ENCODE measurements at regions not wholly inside any gene's neighbourhood (a gene's known extent, or its start where the extent isn't known, plus 50 kb on each side); places are given as distances from the start of the nearest gene placed in this dataset.

DNA sequence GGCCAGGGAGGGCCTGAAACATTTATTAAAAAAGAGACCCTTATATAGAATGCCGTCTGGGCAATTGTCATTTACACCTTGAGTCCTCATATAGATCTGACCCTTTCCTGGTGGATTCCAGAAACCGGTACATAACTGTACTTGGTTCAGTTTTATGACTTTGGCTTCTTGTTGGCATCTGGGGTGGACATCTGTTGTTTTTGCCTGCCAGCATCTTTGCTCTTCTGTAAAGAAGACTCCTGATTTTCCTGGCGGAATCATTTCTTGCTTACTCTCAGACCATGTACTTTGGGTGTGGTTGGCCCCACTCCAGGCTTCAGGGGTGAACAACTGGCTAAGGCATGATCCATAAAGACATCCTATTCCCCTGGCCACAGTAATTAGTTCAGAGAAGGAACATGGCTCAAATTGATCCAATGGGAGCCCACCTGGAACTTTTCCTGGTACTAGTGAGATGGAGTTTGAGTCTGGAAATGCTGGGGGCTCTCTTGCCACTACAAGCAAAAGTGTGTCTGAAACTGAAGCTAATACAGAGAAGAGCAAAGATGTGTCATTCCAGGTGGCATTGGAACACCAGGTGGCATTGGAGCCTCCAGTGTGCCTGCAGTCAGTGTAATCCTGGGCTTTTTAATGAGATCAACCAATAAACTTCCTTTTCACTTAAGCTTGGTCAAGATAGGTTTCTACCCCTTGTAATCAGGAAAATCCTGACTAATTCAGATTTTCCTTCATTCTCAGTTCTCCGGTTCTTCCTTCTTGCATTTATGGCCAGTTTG lies 332.5 kb upstream of the CAMK1G start:
- Mint-ChIP-seq H3K27ac (no peak overlapping the region), H3K9me3 (no peaks in the 10 kb centered on the region), H3K4me3 (no peak overlapping the region), H3K36me3 (no peaks in the 10 kb centered on the region), H3K4me1 (no peaks in the 10 kb centered on the region)
- ATAC-seq = no peak
- DNase-seq (ENCODE audit: low spot score in 2 of 2) = no peak

DNA sequence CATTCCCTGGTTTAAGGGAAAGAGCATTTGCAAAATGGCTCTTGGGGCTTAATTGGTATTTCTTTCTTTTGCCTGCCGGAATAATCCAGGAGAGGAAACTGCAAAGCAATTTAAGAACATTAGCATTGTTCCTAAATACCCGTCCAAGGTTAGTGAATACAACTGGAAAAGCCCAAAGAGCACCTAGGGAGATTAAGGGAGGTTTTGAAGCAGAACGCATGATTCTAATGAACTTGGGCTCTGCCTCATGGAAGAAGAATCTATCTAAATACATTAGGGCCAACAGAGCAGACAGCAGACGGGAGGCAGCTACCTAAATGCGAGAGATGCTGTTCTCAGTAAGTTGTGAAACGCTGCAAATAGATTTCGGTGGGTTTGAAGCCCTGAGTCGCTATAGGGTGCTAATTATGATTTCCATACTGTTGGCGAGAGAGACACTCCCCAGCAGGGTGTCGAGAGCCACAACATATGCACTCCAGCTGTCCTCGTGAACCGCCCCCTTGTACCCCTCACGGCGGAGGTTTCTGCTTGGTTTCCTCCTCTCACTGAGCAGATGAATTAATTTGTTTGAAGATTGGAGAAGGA lies 326.7 kb upstream of the CAMK1G start:
- Mint-ChIP-seq H3K4me1 (no peaks in the 10 kb centered on the region), H3K4me3 (no peak overlapping the region), H3K9me3 (peaks cover 2% of the 10 kb centered on the region), H3K36me3 (no peaks in the 10 kb centered on the region), H3K27ac (no peak overlapping the region)
- ATAC-seq = no peak
- no peak for DNase-seq (ENCODE audit: low spot score in 2 of 2)

DNA sequence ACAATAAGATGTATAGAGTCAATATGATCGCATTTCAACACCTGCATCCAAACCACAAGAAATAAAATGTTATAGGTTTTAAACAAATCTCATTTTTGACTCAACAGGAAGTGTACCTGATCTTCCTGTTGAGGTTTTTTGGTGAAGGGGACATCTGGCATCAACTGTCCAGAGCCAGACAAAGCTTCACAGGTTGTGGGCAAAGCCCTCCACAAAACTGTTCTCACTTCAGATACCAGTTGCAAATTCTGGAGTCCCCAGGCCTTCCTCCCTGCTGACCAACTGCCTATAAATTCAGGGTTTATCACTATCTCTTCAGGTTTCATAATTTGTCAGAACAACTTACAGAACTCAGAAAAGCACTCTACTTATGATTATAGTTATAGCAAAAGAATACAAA lies 326.1 kb upstream of the CAMK1G start:
- no peak overlapping the region for H3K27ac Mint-ChIP-seq
- no peaks in the 10 kb centered on the region for H3K4me1 Mint-ChIP-seq
- no peak overlapping the region for H3K4me3 Mint-ChIP-seq
- peaks cover 2% of the 10 kb centered on the region for H3K9me3 Mint-ChIP-seq
- H3K36me3 Mint-ChIP-seq = no peaks in the 10 kb centered on the region
- ATAC-seq = no peak
- no peak for DNase-seq (ENCODE audit: low spot score in 2 of 2)

DNA sequence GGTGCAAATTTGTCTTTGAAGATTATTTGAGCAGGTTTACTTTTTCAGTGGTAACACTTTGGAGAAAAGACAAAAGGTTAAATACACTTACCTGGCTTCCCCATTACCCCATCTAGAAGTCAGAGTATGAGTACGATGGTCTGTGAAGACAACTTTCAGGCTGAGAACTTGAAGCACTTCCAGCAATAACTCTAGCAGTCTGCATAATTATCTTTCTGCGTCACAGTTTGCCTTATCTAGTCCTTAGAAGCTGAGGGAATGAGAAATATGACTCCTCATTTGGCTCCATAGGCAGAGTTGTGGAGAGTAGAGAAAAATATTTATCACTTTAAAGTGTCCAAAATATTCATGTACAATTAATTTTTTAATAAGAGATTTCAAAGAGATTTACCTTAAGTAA lies 323.4 kb upstream of the CAMK1G start:
- ATAC-seq (no peak), DNase-seq (ENCODE audit: low spot score in 2 of 2) (no peak)
- no peaks in the 10 kb centered on the region for H3K36me3 Mint-ChIP-seq
- H3K9me3 Mint-ChIP-seq = peaks cover 2% of the 10 kb centered on the region
- H3K4me3 Mint-ChIP-seq = no peak overlapping the region
- H3K4me1 Mint-ChIP-seq = no peaks in the 10 kb centered on the region
- no peak overlapping the region for H3K27ac Mint-ChIP-seq

DNA sequence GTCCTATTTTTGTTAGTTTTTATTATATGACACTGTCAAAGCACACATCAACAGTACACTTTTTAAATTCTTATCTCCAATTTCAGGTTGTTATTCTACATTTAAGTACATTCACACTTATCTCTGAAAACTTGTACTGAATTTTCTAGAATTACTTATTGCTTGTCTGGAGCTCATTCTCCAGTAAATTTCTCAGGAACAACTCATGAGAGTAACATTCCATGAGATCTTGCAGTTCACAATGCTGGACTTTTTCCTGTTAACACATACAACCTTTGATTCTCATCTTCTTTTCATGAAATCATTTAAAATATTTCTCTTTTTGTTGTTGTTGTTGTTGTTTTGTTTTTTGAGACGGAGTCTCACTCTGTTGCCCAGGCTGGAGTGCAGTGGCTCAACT lies 320.9 kb upstream of the CAMK1G start:
- H3K27ac Mint-ChIP-seq = no peak overlapping the region
- H3K4me1 Mint-ChIP-seq = no peaks in the 10 kb centered on the region
- H3K4me3 Mint-ChIP-seq = no peak overlapping the region
- ATAC-seq = no peak
- no peak for DNase-seq (ENCODE audit: low spot score in 2 of 2)
- no peaks in the 10 kb centered on the region for H3K36me3 Mint-ChIP-seq
- H3K9me3 Mint-ChIP-seq = peaks cover 2% of the 10 kb centered on the region

DNA sequence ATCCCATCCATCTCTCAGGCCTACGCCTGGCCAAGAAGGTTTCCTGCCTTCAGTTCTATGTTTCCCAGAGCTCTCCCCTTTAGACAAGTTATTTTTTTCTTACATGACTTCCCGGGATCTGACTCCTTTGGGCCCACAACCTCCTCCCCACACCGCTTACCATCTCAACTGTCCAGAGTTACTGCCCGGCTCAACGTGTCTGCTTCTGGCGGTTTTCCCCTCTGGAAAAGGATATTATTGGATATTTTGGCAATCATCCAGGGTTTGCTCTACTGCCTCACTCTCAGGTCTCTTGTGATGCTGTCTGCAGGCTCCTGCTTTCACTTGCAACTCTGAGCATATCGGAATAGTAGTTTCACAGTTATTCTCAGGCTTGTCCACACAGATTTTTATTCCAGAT lies 318.2 kb upstream of the CAMK1G start:
- Mint-ChIP-seq H3K36me3 (no peaks in the 10 kb centered on the region), H3K9me3 (peaks cover 2% of the 10 kb centered on the region), H3K27ac (no peak overlapping the region), H3K4me1 (no peaks in the 10 kb centered on the region), H3K4me3 (no peak overlapping the region)
- ATAC-seq = no peak
- DNase-seq (ENCODE audit: low spot score in 2 of 2) = no peak

DNA sequence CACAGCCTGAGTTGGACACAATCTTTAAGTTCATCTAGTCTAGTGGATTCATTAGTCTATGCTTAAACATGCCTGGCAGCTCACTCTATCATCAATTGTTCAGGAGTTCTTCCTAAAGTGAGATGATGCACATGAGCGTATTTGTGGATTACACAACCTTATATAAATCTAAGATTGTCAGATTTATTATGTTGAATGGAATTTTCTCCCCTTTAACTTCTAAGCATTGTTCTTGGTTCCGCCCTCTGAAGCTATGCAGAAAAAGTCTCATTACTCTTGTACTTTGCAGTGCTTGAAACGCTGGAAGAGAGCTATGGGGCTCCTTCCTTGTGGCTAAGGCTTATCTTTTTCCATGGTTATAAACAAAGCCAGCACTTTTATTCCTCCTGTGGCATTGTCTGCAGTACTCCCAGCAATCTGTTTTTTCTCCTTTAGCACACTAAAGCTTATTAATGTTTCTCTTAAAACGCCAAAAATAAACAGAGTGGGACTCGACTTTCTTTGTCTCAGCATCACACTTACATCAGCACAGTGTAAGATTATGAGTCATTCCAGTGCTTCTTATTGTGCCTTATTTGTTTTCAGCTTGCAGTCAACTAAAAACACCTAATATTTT lies 316.8 kb upstream of the CAMK1G start:
- ATAC-seq = no peak
- no peak overlapping the region for H3K4me3 Mint-ChIP-seq
- H3K4me1 Mint-ChIP-seq = no peaks in the 10 kb centered on the region
- no peak for DNase-seq (ENCODE audit: low spot score in 2 of 2)
- H3K27ac Mint-ChIP-seq = no peak overlapping the region
- H3K9me3 Mint-ChIP-seq = peaks cover 3% of the 10 kb centered on the region
- H3K36me3 Mint-ChIP-seq = no peaks in the 10 kb centered on the region

DNA sequence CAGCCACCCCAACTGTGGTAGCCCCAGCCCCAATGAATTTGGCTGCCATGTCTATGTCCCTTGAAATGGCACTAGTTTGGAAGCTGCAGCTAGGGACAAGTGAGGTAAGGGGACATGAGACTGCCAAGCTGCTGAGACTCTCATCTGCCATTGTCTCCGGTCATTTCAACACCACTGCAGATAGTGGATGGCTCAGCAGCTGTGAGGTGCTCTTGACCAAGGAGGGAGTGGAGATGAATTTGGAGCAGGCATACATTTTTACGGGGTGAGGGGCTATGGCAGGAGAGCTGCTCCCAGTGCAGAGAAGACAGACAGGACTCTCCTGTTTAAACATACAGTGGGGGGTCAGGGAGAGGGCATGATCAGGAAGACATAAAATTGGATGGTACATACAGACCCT lies 315.5 kb upstream of the CAMK1G start:
- peak; percentile 26 for ATAC-seq

DNA sequence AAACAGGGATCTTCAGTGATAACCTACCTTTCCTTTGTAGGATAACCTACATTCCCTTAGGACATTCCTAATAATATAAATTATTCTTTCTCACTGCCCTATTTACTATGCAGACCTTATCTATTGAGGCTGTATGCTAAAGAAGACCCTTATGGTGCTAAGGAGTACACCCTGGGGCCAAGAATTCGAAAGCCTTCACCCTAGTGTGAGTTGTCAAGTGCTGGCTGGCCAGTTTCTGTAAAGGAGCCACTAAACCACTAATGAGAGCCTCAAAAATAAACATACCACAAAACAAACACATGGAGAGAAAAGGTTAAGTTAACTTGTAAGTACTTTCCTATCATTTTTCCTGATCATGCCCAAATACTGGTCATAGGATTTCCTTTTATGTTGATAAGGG lies 315.0 kb upstream of the CAMK1G start:
- DNase-seq (ENCODE audit: low spot score in 2 of 2) (no peak), ATAC-seq (no peak)
- H3K9me3 Mint-ChIP-seq = peaks cover 3% of the 10 kb centered on the region
- H3K36me3 Mint-ChIP-seq = no peaks in the 10 kb centered on the region
- no peaks in the 10 kb centered on the region for H3K4me1 Mint-ChIP-seq
- no peak overlapping the region for H3K27ac Mint-ChIP-seq
- H3K4me3 Mint-ChIP-seq = no peak overlapping the region

More for the DNA sequence above, 315.5 kb upstream of the CAMK1G start:
- peaks cover 3% of the 10 kb centered on the region for H3K9me3 Mint-ChIP-seq
- DNase-seq (ENCODE audit: low spot score in 2 of 2) = no peak
- H3K27ac Mint-ChIP-seq = no peak overlapping the region
- no peaks in the 10 kb centered on the region for H3K36me3 Mint-ChIP-seq
- H3K4me3 Mint-ChIP-seq = no peak overlapping the region
- no peaks in the 10 kb centered on the region for H3K4me1 Mint-ChIP-seq

DNA sequence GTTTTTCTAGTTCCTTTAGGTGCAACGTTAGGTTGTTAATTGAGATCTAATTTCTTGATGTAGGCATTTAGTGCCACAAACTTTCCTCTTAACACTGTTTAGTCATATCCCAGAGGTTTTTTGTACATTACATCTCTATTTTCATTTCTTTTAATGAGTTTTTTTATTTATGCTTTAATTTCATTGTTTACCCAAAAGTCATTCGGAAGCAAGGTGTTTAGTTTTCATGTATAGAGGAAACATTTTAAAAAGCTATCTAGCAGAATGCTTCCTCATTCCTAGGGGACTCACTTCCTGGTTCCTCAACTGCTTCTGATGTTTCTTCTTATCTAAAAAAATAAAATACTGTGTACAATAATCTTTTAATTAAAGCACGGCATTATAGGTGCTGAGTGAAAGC lies 307.2 kb upstream of the CAMK1G start:
- H3K4me3 Mint-ChIP-seq = no peak overlapping the region
- no peaks in the 10 kb centered on the region for H3K36me3 Mint-ChIP-seq
- DNase-seq (ENCODE audit: low spot score in 2 of 2) (no peak), ATAC-seq (no peak)
- H3K9me3 Mint-ChIP-seq = no peaks in the 10 kb centered on the region
- no peaks in the 10 kb centered on the region for H3K4me1 Mint-ChIP-seq
- no peak overlapping the region for H3K27ac Mint-ChIP-seq

DNA sequence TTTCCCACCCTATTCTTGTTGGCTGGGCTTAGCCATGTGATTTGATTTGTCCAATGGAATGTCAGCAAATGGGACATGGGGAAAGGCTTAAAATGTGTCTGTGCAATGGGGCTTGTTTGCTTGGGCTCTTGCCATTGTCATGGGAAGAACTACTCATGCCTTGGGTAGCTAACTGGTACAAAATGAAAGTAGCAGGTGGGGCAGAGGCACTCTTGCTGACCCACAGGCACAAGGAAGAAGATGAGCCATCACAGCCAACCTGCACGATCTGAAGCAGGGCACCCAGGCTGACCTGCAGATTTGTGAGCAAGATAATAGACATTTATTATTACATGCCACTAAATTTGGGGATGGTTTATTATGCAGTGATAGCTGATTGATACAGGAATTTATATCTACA lies 305.9 kb upstream of the CAMK1G start:
- Mint-ChIP-seq H3K9me3 (no peaks in the 10 kb centered on the region), H3K4me3 (no peak overlapping the region), H3K4me1 (no peaks in the 10 kb centered on the region), H3K27ac (no peak overlapping the region), H3K36me3 (no peaks in the 10 kb centered on the region)
- DNase-seq (ENCODE audit: low spot score in 2 of 2) (no peak), ATAC-seq (no peak)

DNA sequence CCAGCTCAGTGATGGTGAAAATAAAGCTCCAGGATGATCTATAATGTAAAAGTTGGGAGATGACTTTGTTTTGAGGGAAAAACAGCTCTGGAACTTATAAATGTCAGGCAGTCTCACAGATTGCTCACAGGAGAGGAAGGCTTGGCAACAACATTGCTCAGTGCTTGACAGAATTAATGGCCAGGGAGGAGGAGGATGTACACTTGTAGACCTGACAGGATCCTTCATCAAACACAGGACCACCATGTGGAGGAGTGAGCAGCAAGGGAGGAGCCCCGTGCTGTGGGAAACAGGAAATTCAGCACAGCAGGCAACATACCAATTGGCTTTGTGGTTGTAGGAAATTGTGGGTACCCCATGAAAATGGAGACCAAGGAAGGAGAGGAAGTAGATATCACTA lies 291.8 kb upstream of the CAMK1G start:
- H3K4me3 Mint-ChIP-seq = no peak overlapping the region
- no peak overlapping the region for H3K27ac Mint-ChIP-seq
- H3K4me1 Mint-ChIP-seq = no peaks in the 10 kb centered on the region
- ATAC-seq (no peak), DNase-seq (ENCODE audit: low spot score in 2 of 2) (no peak)
- peaks cover 6% of the 10 kb centered on the region for H3K9me3 Mint-ChIP-seq
- no peaks in the 10 kb centered on the region for H3K36me3 Mint-ChIP-seq

DNA sequence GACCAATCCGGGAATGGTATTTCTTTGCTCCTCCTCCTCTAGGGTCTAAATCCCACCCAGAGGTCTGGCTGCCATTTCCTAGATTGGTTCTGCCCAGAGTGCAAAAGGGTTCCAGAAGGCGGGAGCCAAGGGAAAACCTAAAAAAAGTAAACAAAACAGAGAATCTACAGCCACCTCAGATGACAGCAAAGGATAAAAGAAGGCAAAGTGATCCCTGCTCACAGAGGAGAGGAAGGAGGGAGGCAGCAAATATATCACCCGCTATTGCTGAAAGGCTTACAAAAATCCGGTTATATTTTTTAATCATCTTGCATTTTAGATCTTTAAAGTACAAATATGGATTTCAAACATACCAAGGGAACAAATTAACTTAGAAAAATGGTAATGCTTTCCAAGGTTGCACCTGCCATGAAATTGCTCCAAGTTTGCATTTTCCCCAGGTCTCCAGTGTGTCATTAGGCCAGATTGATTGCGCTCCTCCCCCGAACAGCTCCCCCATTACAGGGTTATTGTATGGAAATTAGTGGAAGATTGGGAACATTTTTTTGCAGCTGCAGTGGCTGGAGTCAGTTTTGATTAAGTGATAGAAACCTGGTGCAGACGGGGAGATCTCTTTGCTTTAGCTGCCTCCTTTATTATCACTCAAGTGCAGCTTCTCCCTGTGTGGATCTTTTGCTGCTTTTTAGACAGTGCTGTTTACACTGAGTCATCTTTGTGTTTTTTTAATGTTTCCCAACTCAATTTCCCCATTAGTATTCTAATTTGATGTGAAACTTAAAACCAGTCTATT lies 280.5 kb upstream of the CAMK1G start:
- no peak overlapping the region for H3K27ac Mint-ChIP-seq
- peaks cover 4% of the 10 kb centered on the region for H3K9me3 Mint-ChIP-seq
- H3K4me1 Mint-ChIP-seq = no peaks in the 10 kb centered on the region
- no peaks in the 10 kb centered on the region for H3K36me3 Mint-ChIP-seq
- ATAC-seq (no peak), DNase-seq (ENCODE audit: low spot score in 2 of 2) (no peak)
- H3K4me3 Mint-ChIP-seq = no peak overlapping the region

DNA sequence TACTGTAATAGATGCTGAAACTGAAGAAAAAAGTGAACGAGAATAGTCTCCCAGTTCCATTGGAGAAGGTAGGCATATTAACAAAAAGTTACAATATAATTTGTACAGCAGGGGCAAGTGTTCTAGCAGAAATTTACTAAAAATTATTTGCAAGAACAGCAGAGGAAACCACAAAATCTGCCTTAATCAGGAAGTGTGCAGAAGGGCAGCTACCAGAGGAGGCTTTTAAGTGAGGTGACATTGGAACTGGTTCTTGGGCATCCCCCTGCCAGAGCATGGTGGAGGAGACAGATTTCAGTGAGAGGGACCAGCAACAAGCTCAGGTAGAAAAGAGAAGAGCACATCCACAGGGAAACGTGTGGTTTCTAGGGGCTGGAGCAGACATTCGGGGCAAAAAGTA lies 279.3 kb upstream of the CAMK1G start:
- no peak for DNase-seq (ENCODE audit: low spot score in 2 of 2)
- Mint-ChIP-seq H3K9me3 (peaks cover 4% of the 10 kb centered on the region), H3K4me3 (no peak overlapping the region), H3K36me3 (no peaks in the 10 kb centered on the region), H3K27ac (no peak overlapping the region), H3K4me1 (no peaks in the 10 kb centered on the region)
- no peak for ATAC-seq

DNA sequence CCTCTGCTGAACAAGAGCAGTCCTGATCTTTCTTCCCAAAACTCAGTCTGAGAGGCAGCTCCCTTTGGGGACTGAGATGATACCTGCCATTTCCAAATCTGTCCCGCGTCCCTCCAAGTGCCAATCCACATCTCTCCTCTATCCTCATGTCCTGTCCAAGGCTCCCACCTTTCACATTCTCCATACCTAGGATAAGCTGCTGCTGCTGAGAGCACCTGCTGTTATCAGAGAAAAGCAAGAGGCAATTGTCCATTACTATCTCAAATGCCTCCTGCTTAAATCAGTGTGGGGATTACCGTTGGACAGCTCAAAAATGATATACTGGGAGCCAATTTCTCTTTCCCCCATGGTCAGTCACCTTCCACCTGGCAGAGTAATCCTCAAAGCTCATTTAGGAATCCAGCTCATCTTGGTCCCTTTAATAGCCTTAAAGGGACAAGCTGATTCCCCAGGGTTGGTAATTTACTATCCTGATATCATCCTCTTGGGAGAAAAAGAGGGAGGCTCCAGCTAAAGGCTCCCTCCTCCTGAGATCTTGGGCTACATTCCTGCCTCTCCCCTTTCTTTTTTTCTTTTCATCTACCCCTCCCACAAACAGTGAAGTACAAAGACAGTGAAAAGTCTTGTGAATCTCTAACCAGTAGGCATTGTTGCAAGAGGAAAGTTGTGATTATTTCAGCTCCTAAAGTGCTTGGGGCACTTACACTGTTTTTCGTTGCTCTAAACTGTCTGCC lies 278.1 kb upstream of the CAMK1G start:
- DNase-seq (ENCODE audit: low spot score in 2 of 2) (no peak), ATAC-seq (no peak)

More for the DNA sequence above, 278.1 kb upstream of the CAMK1G start:
- Mint-ChIP-seq H3K9me3 (peaks cover 4% of the 10 kb centered on the region), H3K4me1 (no peaks in the 10 kb centered on the region), H3K27ac (no peak overlapping the region), H3K4me3 (no peak overlapping the region), H3K36me3 (no peaks in the 10 kb centered on the region)
